Aorta (tissue), 5 donors: ENCODE measurements at regions not wholly inside any gene's neighbourhood (a gene's known extent, or its start where the extent isn't known, plus 50 kb on each side); places are given as distances from the start of the nearest gene placed in this dataset.

Experiments used
- ATAC-seq: fragments of 200-7000 bp; cut with Tn5 transposase; one replicate; pipeline ENCODE4 v1.9.1; 2022; ENCODE audit warnings: moderate library complexity; ENCODE audit not compliant: low FRiP score
- DNase-seq, 2 donors: peaks; one replicate each; pipeline ENCODE4 v3.0.0-alpha.2; 2020
- H3K27ac ChIP-seq, 2 donors: one replicate each; pipeline ENCODE4 v1.5.1; 2013; ENCODE audit warnings: low read length in 2 of 2, mild to moderate bottlenecking in 2 of 2, moderate library complexity in 2 of 2, control low read depth in 1 of 2, inconsistent platforms in 1 of 2, low read depth in 1 of 2
- H3K27me3 ChIP-seq, 2 donors: one replicate each; pipeline ENCODE4 v1.6.1; 2013; ENCODE audit warnings: control low read depth in 1 of 2, low read length in 1 of 2, mild to moderate bottlenecking in 1 of 2, moderate library complexity in 1 of 2; ENCODE audit not compliant: insufficient read depth in 2 of 2, control insufficient read depth in 1 of 2
- H3K36me3 ChIP-seq, 2 donors: one replicate each; pipeline ENCODE4 v1.6.1; 2013; ENCODE audit warnings: control low read depth in 1 of 2, low read length in 1 of 2, mild to moderate bottlenecking in 1 of 2; ENCODE audit not compliant: insufficient read depth in 2 of 2, control insufficient read depth in 1 of 2
- H3K4me1 ChIP-seq, 2 donors: one replicate each; pipeline ENCODE4 v1.6.1; 2013; ENCODE audit warnings: low read length in 2 of 2, control low read depth in 1 of 2, mild to moderate bottlenecking in 1 of 2, moderate library complexity in 1 of 2; ENCODE audit not compliant: insufficient read depth in 2 of 2, control insufficient read depth in 1 of 2
- H3K4me3 ChIP-seq, 2 donors: one replicate each; pipeline ENCODE4 v1.5.1; 2013; ENCODE audit warnings: low read length in 2 of 2, control low read depth in 1 of 2, mild to moderate bottlenecking in 1 of 2
- H3K9me3 ChIP-seq: one replicate; pipeline ENCODE4 v1.6.1; 2013; ENCODE audit warnings: mild to moderate bottlenecking, low read length; ENCODE audit not compliant: control insufficient read depth
- WGBS, 2 donors: extraction: QIAGEN DNeasy Blood & Tissue Kit; methylation state at CpG; one replicate each; pipeline ENCODE4 v1.1.7; 2013; 5-methylcytosine and 5-hydroxymethylcytosine counted together
- intact Hi-C, 2 donors: fragments of 100-400 bp; cut with DNase I; formaldehyde crosslinking; loops; one replicate each; pipeline versions ENCODE4 v1.14.2 to v1.15.0; 2022
- donor health status: healthy with polysubstance abuse.
- donor health status: Bipolar disorder and iron deficiency.
- donor health status: DM: no; HTN: no; CAD: no.
- donor health status: DM: no; HTN: no; CAD: no.
- donor health status: DM: yes; HTN: yes; CAD: no.

- H3K36me3 ChIP-seq: no peaks in the 10 kb centered on the region
- intact Hi-C loops: no loop called here
- 14 to 19% methylated on average over 6 of the region's 6 CpGs for WGBS, 2 donors
Measured at GRCh38 chr20:2244993-2245392, 50.8 kb upstream of the TGM3 start.

GRCh38 chr20:2245637-2246036 is 50.2 kb upstream of the TGM3 start:
- no peak overlapping the region for H3K27ac ChIP-seq
- 7 to 32% methylated on average over 1 of the region's 1 CpG for WGBS, 2 donors
- no peaks in the 10 kb centered on the region for H3K36me3 ChIP-seq
- intact Hi-C loops: no loop called here
- H3K4me1 ChIP-seq: no peaks in the 10 kb centered on the region
- no peaks in the 10 kb centered on the region for H3K9me3 ChIP-seq
- DNase-seq: no peak
- H3K4me3 ChIP-seq: no peak overlapping the region
- H3K27me3 ChIP-seq: no peaks in the 10 kb centered on the region
- ATAC-seq: no peak

More at GRCh38 chr20:2244993-2245392, 50.8 kb upstream of the TGM3 start:
- no peaks in the 10 kb centered on the region for H3K9me3 ChIP-seq
- H3K4me1 ChIP-seq: no peaks in the 10 kb centered on the region
- H3K27ac ChIP-seq: no peak overlapping the region
- DNase-seq (no peak), ATAC-seq (no peak)
- H3K4me3 ChIP-seq: no peak overlapping the region
- no peaks in the 10 kb centered on the region for H3K27me3 ChIP-seq
